AG09319 (cell line): ENCODE measurements at regions not wholly inside any gene's neighbourhood (a gene's known extent, or its start where the extent isn't known, plus 50 kb on each side); places are given as distances from the start of the nearest gene placed in this dataset.
"Not testable (repeated sequence)": the region's sequence is repeated elsewhere in the genome, so short reads cannot be mapped to it uniquely, and the experiment has no call there.

Experiments
- DNase-seq: peaks from one replicate; pipeline ENCODE4 v3.0.0-alpha.2; 2010; ENCODE audit warnings: low read depth; ENCODE audit errors: extremely low read depth
- TF ChIP-seq, protein P1 (sequence below): IDR thresholded peaks from 2 replicates; pipeline ENCODE4 v1.5.1; 2011; ENCODE audit warnings: low read depth, mild to moderate bottlenecking, inconsistent platforms, low read length, moderate library complexity

DNA sequence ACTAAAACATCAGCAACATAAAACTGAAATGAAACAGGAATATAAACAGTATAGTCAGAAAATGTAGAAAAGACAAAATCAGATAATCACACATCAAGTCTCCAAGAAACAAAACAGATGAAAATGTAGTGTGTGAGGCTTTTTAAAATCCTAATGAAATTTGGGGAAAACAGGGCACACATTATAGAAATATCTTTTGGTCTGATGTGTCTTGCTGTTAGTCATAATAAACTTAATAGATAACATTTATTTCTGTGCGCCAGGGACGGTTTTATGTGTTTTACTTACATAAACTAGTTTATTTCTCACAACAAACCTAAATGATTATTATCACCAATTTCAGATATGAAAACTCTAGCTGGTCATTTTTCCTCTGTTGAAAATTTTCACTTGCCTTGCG lies 293.9 kb upstream of the GATB start:
- no peak for DNase-seq
- TF ChIP-seq, protein P1, sequence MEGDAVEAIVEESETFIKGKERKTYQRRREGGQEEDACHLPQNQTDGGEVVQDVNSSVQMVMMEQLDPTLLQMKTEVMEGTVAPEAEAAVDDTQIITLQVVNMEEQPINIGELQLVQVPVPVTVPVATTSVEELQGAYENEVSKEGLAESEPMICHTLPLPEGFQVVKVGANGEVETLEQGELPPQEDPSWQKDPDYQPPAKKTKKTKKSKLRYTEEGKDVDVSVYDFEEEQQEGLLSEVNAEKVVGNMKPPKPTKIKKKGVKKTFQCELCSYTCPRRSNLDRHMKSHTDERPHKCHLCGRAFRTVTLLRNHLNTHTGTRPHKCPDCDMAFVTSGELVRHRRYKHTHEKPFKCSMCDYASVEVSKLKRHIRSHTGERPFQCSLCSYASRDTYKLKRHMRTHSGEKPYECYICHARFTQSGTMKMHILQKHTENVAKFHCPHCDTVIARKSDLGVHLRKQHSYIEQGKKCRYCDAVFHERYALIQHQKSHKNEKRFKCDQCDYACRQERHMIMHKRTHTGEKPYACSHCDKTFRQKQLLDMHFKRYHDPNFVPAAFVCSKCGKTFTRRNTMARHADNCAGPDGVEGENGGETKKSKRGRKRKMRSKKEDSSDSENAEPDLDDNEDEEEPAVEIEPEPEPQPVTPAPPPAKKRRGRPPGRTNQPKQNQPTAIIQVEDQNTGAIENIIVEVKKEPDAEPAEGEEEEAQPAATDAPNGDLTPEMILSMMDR: no peak

DNA sequence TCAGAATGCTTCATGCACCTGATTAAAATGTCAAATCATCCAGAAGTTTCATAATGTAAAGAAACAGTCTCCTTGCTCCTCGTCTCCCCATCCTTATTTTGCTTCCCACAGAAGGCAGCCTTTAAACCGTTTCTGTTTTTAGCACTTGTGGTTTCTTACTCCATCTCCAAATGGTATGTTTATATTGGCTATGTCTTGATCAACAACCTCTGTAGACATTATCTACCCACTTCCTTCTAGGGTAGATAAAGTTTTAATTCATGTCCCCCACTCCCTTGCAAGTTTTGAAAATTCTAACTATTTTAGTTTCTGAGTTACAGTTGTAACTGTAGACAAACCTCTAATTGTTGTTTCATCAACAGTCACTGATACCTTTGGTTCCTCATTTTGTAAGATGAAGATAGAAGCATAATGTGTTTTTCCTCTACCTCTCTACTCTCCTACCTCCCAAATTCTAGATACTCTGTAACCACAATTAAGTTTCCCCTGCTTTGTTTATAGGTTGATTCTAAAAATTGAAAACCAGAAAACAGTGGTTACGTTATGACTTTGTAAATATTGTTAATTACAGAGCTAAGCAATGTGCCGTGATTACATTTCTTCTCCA lies 291.7 kb upstream of the GATB start:
- TF ChIP-seq, protein P1: no peak
- no peak for DNase-seq

DNA sequence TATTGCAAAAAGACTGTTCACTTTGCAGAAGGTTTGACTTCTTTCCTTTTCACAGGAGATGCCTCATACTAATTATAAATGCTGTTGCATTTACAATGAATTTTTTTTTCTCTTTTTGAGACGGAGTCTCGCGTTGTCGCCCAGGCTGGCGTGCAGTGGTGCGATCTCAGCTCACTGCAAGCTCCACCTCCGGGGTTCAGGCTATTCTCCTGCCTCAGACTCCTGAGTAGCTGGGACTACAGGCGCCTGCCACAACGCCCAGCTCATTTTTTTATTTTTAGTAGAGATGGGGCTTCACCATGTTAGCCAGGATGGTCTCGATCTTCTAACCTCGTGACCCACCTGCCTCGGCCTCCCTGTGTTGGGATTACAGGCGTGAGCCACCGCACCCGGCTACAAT lies 290.5 kb upstream of the GATB start:
- DNase-seq: not testable (repeated sequence)

DNA sequence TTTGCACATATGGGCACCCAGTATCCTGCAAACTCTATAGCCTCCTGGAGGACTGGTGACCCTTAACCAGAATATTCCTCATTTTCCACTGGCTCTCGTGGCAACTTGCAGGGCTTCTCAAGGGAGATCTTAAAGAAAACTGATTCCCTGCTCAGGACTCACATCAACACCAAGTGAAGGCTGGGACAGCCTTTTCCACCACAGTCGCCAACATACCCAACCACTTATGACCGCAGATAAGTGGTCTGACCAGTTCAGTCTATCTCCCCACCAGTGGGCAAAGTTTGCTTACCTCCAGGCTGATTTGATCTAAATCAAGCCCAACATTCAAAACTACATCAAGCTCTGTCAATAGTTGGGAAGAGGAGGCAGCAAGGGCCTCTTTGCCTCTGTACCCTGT lies 289.3 kb upstream of the GATB start:
- DNase-seq: no peak
- TF ChIP-seq, protein P1: no peak

DNA sequence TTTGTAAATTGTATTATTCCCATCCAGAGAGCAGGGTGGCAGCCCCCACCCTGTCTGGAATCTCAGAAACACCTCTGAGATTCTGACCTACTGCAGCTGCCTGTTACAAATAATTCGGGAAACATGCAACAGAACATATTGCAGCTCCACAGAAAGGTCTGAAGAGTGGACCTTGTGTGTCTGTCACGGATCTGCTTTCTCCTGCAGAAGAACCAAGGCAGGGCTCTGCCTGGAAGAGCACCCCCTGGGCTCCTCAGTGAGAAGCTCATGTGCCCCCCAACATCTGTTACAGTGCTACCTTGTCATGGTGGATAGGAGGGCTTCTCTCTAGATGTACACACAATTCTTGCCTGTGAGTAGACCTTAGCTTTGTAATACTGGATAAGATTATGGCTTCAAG lies 286.6 kb upstream of the GATB start:
- DNase-seq: no peak
- TF ChIP-seq, protein P1: no peak

DNA sequence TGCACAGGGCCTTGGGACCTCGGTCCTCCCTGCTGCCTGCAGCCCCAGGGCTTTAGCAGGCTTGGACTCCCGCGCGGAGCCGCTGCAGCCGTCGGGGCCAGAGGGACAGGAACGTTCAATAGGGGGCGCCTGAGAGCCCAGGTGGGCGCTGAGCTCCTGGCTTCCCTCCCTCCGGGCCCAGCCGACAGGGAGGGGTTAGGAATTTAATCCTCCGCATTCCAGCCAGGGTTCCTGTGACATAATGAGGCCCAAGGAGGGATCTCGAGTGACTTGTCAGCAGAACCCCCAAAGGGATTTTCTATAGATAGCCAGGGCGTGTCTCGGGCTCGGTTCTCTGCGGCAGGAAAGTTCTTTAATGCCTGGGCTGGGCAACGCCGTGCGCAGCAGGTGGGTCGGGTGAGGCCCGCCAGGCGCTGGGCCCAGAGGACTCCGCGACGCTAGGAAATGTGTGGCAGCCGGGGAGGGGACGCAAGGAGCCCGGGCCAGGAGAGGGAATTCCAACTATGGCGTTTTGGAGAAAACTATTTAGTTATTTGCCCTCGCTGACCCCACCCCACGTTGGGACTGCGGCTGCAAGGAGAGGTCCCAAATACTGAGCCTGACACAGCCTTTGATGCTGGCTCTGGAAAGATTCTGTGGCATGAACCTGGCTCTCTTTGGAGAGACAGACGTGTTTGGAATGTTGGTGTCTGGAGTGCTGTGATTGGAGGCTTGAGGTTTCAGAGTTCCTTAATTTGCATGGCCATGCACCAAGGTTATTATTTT lies 285.2 kb upstream of the GATB start:
- DNase-seq: no peak
- TF ChIP-seq, protein P1: peak; percentile 48

DNA sequence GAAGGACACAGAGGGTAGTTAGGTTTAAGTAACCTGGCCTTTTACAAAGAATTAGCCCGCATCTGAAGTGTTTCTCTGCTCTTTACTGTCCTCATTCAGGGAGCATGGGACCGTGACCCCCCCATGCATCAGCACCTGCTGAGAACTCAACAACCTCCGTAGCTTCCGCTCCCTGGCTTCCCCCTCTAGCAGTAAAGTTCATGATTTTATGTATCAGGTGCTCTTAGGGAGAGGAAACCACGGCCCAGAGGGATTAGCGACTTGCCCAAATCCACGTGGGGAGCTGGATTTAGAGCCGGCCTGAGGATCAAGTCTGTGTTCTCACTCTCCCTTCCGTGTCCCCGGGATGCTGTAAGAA lies 284.6 kb upstream of the GATB start:
- TF ChIP-seq, protein P1: no peak
- no peak for DNase-seq
